A673 (cell line): ENCODE measurements at regions not wholly inside any gene's neighbourhood (a gene's known extent, or its start where the extent isn't known, plus 50 kb on each side); places are given as distances from the start of the nearest gene placed in this dataset.

Experiments used
- EZH2 ChIP-seq: fragments of 200-600 bp; sonication (generic); IDR thresholded peaks from 2 replicates; pipeline ENCODE4 v1.6.1; 2017; ENCODE audit warnings: borderline replicate concordance, low read depth, mild to moderate bottlenecking, mixed read lengths, antibody characterized with exemption, low read length; ENCODE audit not compliant: poor library complexity, severe bottlenecking
- TF ChIP-seq, protein P1 (sequence below): fragments of 300-800, 200-600 bp; sonication (generic); conservative IDR thresholded peaks from 2 replicates; pipeline ENCODE4 v1.5.1; 2017; ENCODE audit warnings: low read depth, mild to moderate bottlenecking, antibody characterized with exemption, low read length, moderate library complexity, mixed read lengths

- TF ChIP-seq EZH2, result no peak
- TF ChIP-seq, protein P1, sequence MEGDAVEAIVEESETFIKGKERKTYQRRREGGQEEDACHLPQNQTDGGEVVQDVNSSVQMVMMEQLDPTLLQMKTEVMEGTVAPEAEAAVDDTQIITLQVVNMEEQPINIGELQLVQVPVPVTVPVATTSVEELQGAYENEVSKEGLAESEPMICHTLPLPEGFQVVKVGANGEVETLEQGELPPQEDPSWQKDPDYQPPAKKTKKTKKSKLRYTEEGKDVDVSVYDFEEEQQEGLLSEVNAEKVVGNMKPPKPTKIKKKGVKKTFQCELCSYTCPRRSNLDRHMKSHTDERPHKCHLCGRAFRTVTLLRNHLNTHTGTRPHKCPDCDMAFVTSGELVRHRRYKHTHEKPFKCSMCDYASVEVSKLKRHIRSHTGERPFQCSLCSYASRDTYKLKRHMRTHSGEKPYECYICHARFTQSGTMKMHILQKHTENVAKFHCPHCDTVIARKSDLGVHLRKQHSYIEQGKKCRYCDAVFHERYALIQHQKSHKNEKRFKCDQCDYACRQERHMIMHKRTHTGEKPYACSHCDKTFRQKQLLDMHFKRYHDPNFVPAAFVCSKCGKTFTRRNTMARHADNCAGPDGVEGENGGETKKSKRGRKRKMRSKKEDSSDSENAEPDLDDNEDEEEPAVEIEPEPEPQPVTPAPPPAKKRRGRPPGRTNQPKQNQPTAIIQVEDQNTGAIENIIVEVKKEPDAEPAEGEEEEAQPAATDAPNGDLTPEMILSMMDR, result no peak
Measured at GRCh38 chr10:5588603-5589002, 63.8 kb downstream of the CALML3 start.
